HG03378 (cell line): ENCODE measurements at regions not wholly inside any gene's neighbourhood (a gene's known extent, or its start where the extent isn't known, plus 50 kb on each side); places are given as distances from the start of the nearest gene placed in this dataset.
"Not testable (repeated sequence)": the region's sequence is repeated elsewhere in the genome, so short reads cannot be mapped to it uniquely, and the experiment has no call there.

Experiments used
- ATAC-seq: cut with Tn5 transposase; IDR thresholded peaks from one replicate; pipeline ENCODE4 v1.9.1; 2021; ENCODE audit warnings: mild to moderate bottlenecking, moderate library complexity; ENCODE audit not compliant: unreplicated experiment

DNA sequence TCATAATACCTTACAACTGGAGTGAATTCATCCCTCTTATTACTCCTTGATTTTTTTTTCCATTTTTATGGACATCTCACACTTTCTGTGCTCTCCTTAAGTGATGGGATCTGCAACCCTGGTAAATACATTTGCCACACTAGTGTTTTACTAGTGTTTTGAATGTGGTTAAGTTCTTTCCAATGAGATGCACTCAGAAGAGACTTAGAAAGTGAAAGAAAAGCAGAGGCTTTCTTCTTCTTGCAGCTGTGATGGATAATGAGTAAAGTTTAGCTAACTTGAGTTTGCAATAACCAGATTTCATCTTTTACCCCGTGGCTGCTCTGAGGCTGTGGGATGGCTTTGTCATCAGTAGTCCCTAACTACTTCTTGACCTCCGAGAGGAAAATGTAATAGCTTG is 1248.4 kb downstream of the NSUN3 start:
- no peak for ATAC-seq

DNA sequence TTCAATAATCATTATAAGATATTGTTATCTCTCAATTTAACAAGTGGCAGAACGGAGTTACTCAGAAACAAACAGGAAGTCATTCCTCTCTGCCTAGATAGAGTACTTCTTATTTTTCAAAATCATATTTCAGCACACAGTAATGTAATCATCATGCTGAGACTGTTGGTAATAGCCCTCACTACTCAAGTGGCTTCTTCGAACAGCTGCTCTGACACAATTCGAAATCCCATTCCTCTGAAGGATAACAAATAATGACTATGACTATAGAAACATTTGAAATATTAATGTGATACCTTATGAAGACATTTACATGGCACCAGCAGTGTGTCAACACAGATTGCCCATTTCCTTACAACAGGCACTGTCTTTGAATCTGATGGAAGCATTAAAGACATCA is 1249.8 kb downstream of the NSUN3 start:
- no peak for ATAC-seq

DNA sequence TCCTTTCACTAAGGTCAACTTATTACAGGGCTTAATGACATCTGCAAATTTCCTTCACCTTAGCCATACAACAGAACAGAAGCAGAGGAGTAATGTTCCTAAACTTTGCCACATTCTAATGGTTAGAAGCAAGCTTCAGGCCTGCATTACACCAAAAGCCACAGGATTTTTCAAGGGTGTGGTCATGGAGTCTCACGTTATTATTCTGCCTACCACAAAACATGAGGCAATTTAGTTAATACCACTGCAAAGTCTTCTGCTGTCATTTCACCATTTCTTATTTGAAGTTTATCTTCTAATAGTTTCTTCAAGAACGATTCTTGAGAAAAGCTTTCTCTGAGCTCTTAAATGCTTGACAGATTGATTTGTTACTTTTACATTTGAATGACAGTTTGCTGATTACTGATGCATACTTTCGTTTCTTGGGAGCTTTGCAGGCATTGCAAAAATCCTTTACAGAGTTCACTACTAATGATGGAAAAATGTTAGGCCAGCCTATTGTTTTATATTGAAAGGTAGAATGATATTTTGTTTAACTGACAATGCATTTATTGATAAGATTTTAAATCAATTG is 1257.1 kb downstream of the NSUN3 start:
- no peak for ATAC-seq

DNA sequence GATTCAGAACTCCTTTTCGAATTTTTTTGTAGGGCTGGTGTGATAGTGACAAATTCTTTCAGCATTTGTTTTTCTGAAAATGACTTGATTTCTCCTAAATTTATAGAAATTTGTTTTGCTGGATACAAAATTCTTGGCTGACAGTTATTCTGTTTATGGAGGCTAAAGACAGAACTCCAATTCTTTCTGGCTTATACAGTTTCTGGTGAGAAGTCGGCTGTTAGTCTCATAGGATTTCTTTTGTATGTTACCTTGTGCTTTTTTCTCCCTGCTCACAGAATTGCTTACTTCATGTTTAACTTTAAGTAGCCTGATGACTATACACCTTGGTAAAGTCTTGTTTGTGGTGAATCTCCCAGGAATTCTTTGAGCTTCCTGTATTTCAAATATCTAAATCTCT is 1264.6 kb downstream of the NSUN3 start:
- no peak for ATAC-seq

DNA sequence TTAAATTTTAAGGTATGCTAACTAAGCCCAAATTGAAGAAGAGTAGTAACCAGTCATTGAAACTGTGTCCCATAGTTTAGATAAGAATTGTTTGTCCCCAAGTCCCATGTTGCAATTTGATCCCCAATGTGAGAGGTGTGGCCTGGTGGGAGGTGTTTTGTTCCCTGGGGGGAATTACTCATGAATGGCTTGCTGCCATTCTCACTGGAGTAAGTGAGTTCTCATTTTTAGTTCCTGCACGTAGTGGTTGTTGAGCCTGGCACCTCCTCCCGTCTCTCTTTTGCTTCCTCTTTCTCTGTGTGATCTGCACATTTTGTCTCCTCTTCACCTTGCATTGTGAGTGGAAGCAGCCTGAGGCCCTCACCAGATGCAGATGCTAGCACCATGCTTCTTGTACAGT is 1271.0 kb downstream of the NSUN3 start:
- ATAC-seq, result no peak

DNA sequence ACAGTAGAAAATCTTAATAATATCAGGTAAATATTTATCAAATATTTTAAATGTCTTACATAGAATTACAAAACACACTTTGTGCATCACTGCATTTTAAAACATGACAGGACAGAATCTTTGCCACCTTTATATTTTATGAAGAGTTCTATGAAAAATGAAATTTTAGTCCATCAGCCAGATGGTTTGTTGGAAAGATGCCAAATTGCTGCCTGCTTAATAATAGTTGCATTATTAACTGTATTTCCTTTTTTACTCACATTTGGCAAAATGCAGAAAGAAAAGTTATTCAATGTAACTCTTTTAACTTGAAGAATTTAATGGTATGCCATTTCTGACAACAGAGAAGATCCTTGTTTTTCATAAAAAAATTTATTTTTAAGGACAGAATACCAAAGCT is 1271.6 kb downstream of the NSUN3 start:
- no peak for ATAC-seq

DNA sequence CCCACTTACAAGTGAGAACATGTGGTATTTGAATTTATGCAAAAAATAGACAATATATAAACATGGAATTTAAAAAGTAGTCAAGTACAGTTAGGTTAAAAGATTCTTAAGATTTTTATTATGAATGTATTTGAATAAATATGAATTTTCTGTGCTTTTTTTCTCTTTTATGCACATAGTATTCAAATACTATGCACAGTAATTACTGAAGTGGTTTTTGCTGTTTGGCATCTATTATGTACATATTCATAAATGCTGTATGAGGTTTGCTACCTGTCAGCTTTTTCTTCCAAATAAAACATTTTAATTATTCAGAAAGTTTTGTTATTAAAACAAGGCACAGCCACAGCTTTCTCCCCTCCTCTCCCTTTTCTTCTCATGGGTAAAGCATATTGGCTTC is 1272.7 kb downstream of the NSUN3 start:
- no peak for ATAC-seq

DNA sequence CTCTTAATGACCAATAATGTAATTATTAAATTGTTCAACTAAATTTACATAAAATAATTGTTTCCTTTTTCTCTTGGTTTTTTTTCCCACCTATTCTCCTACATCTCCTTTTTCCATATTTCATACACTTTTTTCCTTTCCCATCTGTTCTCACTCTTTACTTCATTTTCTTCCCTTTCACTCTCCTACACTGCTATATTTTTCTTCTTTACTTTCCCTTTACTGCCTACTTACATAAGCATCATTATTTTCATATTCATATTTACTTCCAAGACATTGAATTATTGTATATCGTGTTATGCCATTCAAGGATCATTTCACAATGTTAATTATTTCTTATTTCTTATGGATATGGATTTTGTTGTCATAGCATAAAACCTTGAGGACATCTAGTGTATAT is 1275.6 kb downstream of the NSUN3 start:
- ATAC-seq, result no peak

DNA sequence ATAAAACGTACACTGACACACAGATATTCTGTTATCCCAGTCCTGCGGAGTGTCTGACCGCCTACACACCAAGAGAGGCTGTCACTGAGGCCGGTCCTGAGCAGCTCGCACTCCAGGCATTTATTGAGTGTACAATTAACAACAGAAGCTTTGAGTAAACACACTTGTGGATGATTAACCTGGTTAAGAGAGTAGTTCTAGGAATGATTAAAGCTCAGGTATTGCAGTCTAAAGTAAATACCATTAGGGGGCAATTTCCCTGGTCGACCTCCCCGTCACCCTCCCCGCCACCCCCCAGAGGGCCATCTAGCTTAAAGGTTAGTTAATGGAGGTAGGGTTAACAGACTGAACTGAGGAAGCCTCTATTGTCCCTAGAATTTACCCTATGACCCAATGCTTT is 1278.5 kb downstream of the NSUN3 start:
- no peak for ATAC-seq

DNA sequence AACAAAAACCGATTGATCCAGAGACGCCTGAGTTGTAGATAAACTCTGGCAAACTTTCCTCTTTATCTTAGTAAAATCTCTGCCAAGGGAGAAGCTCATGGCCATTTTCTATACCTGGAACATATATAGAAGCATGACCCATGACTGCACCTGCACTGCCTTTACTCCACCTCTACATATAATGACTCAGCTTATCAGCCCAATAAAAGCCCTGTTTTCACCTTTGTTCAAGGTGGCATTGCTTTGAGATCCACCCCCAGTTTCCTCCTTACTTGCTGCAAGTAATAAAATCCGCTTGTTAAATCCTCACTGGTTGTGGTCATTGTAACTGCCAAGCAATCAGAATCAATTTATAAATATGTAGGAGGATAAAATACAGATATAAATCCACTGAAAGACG is 1280.4 kb downstream of the NSUN3 start:
- ATAC-seq, result no peak

DNA sequence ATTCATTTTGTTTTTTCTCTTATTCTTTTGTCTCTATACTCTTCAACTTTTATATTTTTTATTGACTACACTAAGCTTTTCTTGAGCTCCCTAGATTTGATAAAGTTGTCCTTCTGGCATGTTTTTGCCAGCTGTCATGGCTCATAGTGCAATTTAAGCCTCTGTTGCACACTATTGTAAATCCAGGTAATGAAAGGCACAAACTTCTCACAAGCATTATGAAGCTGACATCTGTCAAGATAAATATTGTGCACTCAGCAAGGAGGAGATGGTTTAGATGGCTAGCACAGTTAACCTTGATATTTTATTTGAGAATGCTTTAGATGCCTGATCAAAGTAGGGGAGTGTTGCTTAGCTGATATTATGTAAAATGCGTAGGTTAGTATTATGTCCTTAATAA is 1280.9 kb downstream of the NSUN3 start:
- no peak for ATAC-seq

DNA sequence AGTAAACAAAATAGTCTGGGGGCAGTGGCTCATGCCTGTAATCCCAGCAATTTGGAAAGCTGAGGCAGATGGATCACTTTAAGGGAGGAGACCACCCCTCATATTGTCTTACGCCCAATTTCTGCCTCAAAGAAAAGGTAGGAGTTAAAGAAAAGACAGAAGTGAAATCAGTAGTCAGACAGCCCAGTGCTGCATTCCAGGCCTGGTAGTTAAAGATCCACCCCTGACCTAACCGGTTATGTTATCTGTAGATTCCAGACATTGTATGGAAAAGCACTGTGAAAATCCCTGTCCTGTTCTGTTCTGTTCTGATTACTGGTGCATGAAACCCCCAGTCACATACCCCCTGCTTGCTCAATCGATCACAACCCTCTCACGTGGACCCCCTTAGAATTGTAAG is 1285.1 kb downstream of the NSUN3 start:
- not testable (repeated sequence) for ATAC-seq

DNA sequence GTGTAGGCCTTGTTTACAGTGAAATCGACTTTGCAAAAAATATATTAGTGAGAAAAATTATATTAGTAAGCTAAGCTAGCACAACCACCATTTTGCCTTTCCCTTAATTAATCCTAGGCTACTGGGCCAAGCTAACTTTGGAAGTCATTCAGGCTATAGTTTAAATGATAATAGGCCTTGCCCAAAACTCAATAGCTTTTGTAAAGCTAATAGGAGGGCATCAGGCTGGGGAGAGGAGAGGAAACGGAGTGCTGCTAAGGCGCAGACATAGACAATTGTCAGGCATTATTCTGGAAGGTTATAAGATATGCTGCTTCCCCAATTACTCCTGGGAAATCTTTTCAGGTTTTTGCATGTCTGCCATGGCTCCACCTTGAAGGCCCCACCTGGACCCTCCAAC is 1286.0 kb downstream of the NSUN3 start:
- no peak for ATAC-seq

DNA sequence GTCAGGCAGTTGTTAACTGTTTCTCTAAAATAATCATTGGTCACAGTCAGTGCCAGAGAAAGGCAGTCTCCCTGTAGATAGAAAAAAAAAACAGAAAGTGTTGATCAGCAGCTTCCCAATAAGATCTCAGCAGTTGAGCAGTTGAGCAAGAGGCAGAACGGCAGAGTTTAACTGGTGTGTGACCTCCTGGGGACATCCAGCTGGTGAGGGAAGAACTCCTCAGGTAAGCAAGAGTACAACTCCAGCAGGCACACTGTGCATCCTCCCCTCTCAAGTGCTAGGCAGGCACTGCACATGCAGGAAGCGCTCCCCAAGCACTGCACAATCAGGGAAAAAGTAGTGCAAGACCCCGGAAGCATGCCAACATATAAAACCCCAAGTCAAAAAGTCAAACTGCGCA is 1287.2 kb downstream of the NSUN3 start:
- no peak for ATAC-seq

DNA sequence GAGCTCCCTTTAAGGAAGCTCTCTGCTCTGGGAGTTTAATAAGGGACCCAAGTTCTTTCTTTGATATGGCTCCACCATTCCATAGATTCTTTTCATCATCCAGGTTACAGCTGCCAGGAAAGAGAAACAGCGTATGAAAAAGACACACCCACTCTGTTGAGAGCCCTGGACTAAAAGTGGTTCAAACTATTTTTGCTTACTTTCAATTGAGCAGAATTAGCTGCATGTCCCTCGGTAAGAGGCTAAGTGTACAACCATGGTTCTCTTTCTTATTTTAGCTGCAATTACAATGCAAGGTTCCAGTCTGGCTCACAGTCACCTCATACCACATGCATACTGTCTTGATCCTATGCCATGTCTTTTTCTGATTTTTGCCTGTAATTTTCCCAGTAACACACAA is 1288.3 kb downstream of the NSUN3 start:
- no peak for ATAC-seq

DNA sequence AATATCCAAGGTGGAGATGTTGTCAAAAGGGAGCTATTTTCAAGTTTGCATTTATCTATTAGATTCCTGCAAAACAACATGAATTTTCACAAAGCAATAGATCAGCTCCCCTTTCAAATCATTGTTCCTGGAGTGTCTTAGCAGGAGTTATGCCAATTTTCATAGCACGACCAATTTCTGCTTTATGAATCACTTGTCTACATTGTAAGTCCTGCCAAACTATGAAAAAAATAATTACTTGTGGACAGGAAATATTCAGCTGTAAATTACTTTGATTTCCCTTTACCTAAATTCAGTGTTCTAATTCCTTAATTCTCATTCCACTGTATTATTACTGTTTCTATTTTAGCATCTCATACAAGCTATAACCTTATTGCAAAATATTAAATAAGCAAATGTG is 1289.6 kb downstream of the NSUN3 start:
- ATAC-seq, result no peak

DNA sequence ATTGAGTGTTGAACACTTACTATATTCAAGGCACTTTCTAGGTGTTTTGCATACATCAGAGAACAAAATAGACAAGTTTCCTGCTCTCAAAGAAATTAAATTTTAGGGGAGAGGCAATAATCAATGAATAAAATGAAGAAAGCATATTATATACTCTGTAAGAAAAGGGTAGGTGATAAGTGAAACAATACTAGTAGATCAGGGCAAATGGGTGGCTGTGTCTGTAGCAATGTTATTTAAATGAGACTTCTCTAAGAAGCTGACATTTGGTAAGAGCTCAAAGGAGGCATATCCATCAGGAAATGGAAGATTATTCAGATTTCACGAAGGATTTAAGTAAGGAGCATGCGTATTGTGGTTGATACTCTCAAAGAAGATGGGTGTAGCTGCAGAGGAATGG is 1291.6 kb downstream of the NSUN3 start:
- ATAC-seq, result no peak

DNA sequence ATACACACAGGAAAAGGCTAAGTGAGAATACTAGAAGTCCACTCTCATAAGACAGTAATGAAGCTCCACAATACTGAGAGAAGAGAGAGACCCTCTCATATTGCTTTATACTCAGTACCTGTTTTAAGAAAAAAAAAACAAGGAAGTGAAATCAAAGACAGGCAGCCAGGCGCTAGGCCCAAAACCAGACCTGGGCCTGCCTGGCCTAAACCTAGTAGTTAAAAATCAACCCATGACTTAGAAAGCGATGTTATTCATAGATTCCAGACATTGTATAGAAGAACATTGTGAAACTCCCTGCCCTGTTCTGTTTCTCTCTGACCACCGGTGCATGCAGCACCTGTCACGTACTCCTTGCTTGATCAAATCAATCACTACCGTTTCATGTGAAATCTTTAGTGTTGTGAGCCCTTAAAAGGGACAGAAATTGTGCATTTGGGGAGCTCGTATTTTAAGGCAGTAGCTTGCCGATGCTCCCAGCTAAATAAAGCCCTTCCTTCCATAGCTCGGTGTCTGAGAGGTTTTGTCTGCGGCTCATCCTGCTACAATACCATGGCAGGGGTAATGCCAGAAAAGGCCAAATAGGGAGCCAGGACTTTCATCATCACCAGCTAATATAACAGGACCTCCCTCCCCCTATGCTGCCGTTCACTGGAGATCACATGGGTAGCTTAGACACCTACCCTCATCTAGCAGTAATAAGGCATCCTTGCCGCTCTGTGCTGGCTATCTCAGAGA is 1294.1 kb downstream of the NSUN3 start:
- peak; percentile 49 for ATAC-seq

DNA sequence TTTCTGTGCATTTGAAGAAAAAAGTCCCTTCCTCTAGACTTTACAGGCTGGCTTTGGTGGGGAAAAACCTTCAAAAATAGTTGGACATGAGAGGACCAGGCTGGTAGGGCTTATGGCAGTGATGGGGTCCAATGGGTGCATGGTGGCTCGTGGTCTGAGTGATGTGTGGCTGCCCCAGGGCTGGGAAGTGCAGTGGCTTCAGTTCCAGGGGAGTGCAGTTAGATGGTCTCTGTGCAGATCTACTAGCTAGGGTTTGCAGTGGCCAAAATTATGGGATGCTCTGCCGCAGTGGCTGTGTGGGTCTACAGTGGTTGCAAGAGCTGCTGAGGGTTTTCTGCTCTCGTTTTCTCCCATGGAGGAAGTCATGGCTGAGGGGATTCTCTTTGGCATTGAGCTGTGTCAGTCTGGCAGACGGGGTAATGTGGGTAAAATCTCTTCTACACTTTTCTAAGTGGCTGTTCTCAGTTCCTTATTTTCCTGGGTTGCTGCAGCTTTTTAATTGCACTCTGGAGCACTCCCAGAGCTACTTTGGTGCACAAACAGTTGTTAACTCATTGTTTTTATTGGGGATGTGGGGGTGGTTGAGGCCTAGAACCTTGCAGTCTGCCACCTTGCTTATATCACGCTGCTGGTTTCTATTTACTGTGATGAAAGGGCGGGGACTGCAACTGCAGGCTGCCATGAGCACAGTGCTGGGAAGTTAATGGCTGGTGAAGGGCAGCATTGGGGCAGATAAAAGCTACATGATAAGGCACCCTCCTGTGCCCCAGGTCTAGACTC is 1324.6 kb downstream of the NSUN3 start:
- no peak for ATAC-seq

DNA sequence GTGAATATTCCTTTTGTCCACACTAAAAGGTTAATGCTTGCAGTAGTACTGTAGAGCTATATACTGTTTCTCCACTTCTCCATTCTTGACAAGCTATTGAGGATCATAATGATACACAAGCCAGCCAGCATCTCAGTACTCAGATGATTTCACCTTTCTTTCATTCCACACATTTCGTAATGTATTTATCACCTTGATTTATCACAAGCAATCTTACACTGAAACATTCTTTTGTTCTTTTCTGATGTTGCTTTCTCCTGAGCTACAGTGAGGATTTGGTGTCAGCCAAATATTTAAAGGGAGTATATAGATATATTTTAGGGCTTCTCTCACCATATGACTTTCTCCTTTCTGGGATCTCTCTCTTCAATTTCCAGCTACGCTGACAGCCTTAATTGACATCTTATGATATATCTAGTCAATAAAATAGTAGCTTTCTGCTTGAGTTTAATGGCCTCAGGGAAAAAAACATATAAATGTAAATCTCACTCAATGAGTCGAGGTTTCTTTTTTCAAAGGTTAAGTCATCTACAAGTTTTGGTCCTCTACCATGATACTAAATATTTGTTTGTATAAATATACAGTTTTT is 1327.0 kb downstream of the NSUN3 start:
- no peak for ATAC-seq

DNA sequence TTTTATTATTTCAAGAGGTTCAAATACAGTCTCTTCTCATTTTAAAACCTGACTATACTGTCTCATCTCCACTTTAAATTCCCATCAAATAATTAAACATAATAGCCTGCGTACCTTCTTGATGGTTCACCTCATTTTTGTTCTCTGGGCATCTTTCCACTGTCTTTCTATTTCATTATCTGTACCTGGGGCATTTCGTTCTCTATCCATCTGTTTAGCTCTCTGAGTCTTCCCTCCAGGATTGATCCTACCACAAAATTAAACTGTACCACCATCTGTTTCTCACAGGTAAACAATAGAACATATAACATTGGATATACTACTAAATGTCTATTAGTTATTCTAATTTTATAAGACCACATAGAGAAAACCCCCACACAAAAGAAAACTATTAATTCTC is 1331.4 kb downstream of the NSUN3 start:
- no peak for ATAC-seq

DNA sequence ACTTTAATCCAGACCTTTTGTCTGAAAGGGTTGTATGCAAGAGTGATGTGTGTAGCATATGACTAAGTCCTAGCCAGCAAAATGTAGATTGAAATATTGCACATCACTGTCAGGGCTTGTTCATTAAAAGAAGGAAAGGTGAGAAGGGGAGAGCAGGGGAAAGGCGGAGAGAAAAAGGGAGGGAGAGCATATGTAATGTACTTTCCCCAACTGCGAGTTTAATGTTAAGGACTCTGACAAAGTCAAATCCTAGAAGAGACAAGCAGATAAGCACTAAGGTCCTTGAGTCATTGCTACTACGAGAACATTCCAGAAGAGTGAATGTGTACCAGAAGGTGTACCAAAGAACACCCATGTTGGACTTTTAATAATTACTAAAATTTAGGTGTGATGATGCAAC is 1336.7 kb downstream of the NSUN3 start:
- ATAC-seq, result no peak
